ENCODE measurements at regions not wholly inside any gene's neighbourhood (a gene's known extent, or its start where the extent isn't known, plus 50 kb on each side); places are given as distances from the start of the nearest gene placed in this dataset.

DNA sequence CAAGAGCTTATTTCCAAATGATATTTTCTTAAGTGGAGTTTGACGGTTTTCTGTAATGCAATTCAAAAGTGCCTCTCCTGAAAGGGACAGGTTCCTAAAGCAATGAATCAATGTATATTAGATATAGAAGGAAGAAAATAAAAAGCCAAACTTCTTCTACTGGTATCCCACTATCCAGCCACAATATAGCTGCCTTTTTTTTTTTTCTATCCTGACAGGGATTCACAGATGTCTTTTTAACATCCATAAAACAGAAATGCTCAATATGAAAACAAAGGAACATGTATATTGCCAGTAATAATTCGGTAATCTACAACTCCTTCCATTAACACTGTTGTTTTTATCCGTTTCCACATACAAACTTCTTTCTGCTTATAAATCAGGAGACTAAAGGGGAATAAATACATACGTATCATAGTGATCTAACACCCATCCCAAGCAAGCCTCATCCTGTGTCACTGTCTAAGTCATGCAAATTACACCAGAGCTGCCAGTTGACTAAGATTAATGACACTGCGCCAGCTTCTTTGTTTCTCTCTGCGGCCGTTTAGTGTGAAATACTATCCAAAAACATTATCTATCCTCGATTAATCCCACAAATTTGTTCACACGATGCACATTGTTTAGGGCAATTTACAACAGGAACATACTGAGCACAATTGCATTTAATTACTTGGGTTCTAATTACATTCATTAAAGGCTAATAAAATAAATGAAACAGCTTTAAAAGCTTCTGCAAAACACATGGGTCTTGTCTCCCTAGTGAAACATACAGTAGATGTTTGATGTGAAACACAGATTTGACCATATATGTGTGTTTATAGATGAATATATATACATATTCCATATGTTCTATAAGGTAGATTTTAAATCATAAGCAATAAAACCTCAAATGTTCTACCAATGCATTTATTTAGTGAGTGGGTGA is 51.9 kb upstream of the CDIN1 start:
- DNase-seq (ENCODE audit: low spot score) = no peak

DNA sequence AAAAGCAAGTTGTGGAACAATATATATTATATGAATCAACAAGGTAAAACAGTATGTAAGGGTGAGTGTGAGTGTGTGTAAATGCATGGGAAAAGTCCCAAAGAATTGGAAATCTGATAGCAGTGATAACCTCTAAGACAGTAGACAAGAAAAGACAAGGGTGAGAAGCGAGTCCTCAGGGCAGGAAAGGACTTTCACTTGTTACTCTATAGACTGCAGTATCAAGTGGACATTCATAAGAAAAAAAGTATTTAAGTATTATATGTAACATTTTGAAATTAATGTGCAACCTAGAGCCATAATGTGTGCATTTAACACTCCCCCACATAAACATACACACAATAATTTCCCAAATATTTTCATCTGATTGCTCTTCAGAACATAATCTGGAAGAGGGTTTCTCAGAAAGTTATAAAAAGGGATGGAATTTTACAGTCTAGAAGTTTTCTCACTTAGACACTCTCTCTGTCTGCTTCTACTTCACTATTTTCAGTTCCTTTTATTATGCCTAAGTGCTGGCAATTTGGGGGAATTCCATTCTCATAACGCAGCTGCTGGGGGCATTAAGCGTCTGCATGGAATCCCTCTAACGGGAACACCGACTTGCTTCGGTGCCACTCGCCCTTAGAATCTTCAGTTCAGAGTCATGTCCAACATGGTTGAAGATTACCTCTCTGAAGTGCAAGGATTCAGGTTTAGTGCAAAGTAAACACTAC is 50.0 kb upstream of the CDIN1 start:
- DNase-seq (ENCODE audit: low spot score) = no peak
